ENCODE measurements at regions not wholly inside any gene's neighbourhood (a gene's known extent, or its start where the extent isn't known, plus 50 kb on each side); places are given as distances from the start of the nearest gene placed in this dataset.

- peak; percentile 51 for DNase-seq
Observed at GRCh38 chr6:26197933-26198721, 110.9 kb downstream of the HFE start.

GRCh38 chr6:26198722-26199056 lies 111.5 kb downstream of the HFE start:
- DNase-seq = no peak

GRCh38 chr6:26199057-26199772 lies 112.0 kb downstream of the HFE start:
- DNase-seq = peak; percentile 96

- peak; percentile 56 for DNase-seq
Observed at GRCh38 chr6:26199773-26200764, 112.8 kb downstream of the HFE start.

GRCh38 chr6:26200918-26201721 lies 113.9 kb downstream of the HFE start:
- no peak for DNase-seq

GRCh38 chr6:26202201-26202611 lies 115.0 kb downstream of the HFE start:
- no peak for DNase-seq

- no peak for DNase-seq
Observed at GRCh38 chr6:26202811-26203583, 115.8 kb downstream of the HFE start.

- DNase-seq = peak; percentile 99
Observed at GRCh38 chr6:26204332-26205160, 117.3 kb downstream of the HFE start.

GRCh38 chr6:26205161-26205624 lies 118.0 kb downstream of the HFE start:
- DNase-seq = peak; percentile 93

GRCh38 chr6:26205625-26206574 lies 118.7 kb downstream of the HFE start:
- peak; percentile 86 for DNase-seq

GRCh38 chr6:26206868-26207801 lies 119.9 kb downstream of the HFE start:
- no peak for DNase-seq

GRCh38 chr6:26211963-26212362 lies 124.7 kb downstream of the HFE start:
- no peak for DNase-seq

- no peak for DNase-seq
Observed at GRCh38 chr6:26213334-26214075, 126.3 kb downstream of the HFE start.

- no peak for DNase-seq
Observed at GRCh38 chr6:26214803-26215584, 127.8 kb downstream of the HFE start.

- DNase-seq = peak; percentile 41
Observed at GRCh38 chr6:26215585-26216358, 128.5 kb downstream of the HFE start.
